GM19351 (cell line): ENCODE measurements at regions not wholly inside any gene's neighbourhood (a gene's known extent, or its start where the extent isn't known, plus 50 kb on each side); places are given as distances from the start of the nearest gene placed in this dataset.
"Not testable (repeated sequence)": the region's sequence is repeated elsewhere in the genome, so short reads cannot be mapped to it uniquely, and the experiment has no call there.

Source experiments
- ATAC-seq: cut with Tn5 transposase; IDR thresholded peaks from one replicate; pipeline ENCODE4 v1.9.1; 2021; ENCODE audit warnings: mild to moderate bottlenecking, moderate library complexity; ENCODE audit not compliant: unreplicated experiment

DNA sequence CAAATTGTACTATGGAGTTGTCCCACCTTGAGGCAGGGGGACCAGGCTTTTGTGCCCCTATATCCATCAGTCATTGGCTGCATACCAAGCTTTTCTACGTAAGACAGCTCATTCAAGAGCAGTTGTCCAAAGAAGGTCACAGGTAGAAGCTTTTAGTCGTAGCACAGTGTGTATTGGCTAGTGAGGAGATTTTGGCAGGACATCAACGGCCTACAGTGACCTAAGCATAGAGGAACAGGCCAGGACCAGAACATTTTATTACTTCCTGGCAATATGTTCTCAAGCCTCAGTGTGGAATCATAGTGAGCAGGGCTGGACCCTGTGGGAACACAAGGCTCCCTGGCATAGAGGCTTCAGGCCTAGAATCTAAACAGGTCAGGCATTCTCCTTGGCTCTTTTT lies 105.4 kb upstream of the ANKRD28 start:
- ATAC-seq, result no peak

DNA sequence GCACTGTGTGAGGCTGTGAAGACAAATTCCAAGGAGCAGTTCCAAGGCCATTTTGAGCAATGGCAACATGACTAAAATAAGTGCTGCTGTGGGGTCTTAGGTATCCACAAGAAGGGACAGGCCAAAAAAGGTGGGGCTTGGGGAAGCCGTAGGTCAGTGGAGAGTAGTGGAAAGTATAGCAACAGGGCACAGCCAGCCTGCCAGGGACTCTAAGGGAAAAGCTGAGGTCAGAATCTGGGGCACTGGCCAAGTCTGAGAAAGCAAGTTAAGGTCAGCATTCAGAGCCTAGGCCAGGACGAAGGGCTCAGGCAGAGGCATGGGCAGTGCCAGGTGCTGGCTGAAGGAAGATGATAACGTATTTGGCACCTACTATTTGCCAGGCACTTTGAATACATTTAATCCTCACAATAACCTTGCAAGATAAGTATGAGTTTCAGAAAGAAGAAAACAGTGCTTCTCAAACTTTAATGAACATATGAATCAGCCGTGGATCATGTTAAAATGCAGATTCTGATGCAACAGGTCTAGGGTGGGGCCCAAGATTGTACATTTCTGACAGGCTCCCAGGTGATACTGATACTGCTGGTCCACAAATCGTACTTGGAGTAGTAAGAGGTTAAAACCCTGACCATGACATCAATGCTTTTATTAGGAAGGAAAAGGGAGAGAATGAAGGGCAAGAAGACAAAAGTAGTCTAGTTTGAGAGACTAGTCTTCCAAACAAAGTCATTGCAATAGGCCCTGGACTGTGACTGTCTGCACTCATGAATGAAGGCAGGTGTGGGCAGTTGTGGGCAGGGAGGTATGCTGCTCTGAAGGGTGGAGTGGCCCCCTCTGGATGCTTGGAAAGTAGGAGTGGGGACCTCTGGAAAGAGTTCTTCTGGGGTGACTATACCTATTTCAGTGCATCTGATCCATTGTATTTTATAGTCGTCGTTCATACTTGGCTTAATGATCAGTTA lies 106.3 kb upstream of the ANKRD28 start:
- no peak for ATAC-seq

DNA sequence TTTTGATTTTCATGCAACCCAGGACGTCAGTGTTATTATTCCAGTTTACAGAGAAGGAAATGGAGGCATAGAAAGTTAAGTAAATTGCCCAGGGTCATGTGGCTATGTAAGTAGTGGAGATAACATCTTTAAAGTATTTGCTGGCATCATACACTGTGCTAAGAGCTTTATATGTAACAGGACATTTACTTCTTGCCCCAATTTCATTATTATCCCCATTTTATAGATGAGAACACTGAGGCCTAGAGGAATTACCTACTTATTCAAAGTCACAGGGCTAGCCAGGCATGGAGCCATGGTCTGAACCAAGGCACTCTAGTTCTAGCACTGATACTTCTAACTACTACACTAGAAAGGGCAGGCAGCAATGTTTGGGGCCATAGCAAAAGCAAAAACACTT lies 107.3 kb upstream of the ANKRD28 start:
- no peak for ATAC-seq

DNA sequence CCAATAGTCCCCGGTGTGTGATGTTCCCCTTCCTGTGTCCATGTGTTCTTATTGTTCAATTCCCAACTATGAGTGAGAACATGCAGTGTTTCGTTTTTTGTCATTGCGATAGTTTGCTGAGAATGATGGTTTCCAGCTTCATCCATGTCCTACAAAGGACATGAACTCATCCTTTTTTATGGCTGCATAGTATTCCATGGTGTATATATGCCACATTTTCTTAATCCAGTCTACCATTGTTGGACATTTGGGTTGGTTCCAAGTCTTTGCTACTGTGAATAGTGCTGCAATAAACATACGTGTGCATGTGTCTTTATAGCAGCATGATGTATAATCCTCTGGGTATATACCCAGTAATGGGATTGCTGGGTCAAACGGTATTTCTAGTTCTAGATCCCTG lies 109.6 kb upstream of the ANKRD28 start:
- not testable (repeated sequence) for ATAC-seq

DNA sequence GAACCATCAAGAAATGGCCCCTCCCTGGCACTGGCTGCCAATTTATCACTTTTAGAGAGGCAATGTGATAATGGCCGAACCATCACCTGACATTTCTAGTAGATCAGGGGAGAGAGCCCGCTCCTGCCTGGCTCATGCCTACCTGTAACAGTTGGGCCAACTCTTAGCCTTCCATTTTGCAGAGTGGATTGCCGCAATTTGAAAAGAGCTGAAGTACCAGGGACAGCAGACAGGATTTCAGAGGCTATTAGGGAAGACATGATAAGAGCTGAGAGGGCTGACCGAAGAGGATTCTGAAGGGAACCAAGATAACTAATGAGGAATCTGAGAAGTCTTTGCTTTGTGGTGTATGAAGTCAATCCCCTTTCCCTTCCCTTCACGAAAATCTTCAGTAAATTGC lies 121.2 kb upstream of the ANKRD28 start:
- ATAC-seq, result no peak

DNA sequence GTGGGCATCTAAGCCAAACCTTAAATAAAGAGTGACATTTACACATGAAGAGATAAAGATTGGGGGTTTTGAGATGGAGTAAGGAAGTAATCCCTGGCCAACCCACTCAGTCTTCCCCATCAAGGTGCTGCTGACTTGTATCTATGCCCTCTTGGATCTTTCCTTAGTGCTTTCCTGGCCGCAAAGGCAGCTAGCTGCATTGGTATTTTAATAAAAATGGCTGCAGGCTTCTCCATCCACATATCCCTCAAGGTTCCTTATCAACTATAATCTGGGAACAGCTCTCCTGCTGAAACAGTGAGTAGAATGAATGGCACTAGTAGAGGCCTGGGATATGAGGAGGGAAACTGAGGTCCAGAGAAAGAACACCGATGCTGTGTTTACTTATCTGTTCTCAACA lies 122.2 kb upstream of the ANKRD28 start:
- no peak for ATAC-seq

DNA sequence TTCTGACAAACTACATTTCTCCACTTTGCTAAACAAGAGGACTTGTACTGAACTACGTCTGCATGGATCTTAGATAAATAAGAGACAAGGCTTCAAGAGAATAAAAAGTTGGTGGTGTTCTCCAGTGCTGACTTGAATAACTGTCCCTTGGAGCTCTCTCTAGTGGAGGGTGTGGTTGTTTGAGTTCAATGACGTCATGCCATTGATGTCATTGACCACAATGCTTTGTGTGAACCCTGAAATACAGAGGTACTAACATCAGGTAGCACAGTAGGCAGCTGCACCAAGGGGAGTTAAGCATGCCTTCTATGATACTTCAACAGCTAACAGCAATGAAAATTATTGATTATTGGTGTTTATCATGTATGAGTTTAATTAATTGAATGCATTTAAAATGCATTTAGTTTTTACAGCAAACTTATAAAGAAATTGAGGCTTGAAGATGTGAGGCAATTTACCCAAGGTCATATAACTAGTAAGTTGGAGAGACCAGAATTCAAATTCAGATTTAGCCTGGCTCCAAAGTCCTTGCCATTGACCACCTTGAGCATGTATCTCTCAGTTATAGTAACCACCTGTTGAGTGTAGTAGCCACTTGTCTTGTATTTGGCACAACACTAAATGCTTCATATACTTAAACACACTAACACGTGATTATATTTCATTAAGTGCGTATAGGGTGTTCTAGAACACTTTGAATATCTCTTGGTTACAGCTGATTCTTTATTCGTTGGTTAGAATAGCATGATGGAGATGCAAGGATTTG lies 126.0 kb upstream of the ANKRD28 start:
- ATAC-seq, result no peak

DNA sequence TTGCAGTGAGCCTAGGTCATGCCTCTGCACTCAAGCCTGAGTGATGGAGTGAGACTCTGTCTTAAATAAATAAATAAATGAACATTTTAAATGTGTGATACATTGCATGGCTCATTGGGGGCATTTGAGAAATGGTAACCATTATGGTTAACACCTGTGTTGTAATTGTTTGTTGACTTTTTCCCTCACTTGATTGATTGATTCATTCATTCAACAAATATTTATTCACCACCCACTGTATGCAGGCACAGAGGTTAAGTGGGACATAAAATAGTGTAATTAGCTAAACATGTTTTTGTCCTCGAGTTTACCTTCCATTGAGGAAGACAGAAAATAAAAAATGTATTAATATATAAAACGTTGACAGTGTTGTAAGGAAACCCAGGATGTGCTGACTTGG lies 127.1 kb upstream of the ANKRD28 start:
- no peak for ATAC-seq

DNA sequence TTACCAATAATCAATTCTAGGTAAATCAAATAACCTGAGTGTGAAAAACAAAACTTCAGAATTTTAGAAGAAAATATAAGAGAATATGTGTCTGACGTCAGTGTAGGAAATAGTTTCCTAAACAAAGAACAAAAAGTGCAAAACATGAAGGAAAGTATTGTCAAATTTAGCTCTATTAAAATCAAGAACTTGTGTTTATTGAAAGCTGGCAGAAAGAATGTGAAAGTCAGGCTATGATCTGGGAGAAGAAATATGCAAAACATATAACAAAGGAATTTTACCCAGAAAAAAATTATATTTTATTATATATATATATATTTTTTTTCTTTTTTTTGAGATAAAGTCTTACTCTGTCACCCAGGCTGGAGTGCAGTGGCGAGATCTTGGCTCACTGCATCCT lies 129.1 kb upstream of the ANKRD28 start:
- no peak for ATAC-seq

DNA sequence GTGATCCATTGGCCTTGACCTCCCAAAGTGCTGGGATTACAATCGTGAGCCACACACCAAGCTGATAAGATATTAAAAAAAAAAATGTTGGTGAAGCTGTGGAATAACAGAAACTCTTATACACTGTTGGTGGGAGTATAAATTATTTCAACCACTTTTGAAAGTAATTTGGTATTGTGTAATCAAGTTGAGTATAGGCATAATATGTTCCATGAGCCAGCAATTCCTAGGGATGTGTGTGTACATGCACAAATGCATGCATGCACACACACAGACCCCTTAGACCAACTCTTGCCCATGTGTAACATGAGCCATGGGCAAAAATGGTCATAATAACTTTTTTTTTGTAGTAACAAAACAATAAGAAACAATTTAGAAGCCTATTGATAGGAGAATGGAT lies 130.2 kb upstream of the ANKRD28 start:
- no peak for ATAC-seq

DNA sequence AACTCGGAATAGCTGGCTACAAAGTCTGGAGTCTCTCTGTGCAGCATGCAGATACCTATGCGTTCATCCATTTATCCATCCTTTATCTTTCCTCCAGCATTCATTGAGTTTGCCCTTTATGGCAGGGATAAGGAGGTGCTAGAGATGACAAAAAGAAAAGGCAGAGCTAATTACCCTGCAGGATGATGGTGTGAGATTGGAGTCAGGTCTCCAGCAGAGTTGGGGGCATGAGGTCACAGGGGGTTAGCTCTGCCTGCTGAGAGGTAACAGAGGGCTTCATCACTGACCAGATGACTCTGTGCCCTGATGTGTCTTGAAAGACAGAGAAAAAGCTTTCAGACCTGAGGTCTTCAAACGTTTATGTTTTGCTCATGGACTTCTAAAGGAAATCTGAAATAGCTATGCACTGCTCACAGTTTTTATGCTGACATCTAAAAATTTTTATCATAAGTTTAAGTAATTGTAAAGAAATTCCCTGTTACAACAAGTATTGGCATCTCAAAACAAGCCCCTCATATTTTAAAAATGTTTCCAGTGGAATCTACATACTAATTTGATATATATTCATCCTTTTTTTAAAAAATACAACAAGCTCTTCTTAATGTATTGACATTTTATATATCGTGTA lies 132.3 kb upstream of the ANKRD28 start:
- no peak for ATAC-seq

DNA sequence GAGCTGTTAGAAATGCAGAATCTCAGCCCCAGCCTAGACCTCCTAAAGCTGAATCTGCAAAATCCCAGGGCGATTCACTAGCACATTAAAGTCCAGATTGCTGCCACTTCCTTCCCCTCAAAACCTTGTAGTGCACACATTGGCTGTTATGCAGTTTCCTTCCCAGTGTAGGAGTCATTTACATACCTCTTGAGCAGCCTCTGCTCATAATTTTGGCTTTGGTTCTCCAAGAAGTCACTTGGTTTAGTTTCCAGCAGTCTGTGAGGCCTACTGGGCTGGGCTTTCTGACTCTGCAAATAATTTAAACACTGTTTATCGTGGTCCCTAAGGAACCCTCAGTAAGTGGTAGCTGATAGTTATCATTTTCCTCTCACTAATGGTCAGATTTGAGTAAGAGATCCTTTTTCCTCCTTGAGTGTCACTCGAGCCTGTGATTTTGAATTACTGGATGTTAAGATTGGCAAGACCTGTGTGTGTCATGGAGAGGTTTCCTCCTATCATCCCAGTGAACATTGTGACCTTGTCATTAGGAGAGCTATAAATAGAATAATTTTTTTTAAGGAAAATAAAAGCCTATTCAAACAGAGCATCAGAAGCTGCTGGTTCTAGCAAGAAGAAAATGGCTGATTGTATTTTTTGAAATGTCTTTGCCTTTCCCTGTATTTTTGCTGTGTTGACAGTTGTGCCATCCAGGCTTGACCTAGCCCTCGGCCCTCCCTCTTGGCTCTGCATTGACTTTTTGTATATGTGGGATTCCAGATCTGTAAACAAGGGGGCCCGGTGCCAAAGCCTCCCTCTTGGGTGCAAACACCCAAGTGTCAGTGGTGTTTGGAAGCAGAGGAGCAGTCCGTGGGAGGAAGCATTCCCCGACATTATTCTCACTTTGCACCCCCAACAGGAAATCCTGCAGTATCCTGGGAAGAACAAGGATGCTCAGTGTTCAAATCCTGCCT lies 134.8 kb upstream of the ANKRD28 start:
- no peak for ATAC-seq

DNA sequence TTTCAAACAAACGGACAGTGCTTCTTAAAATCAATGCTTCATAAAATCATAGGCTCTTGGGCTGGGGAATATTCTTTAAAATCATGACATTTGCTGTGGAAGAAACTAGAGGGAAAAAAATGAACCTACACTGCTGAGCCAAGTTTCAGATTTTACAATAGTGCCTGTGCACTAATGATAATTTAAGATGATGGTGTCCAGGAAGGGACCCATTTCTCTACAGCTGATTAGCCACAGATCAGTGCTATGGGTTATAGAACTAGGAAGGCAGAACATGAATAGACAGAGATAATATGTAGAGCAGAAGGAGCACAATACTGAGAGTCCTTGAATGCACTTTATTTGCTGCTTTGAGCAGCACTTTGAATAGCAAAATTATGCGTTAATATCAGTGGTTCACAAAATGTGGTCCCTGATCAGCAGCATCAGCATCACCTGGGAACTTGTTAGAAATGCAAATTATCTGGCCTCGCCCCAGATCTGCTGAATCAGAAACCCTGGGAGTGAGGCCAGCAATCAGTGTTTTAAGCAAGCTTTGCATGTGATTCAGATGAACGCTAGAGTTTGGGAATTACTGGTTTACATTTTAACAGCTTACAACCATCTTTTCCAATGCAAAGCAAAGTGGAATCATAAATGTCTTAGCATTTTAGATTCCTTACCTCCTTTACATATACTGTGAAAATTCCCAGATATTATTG lies 135.8 kb upstream of the ANKRD28 start:
- no peak for ATAC-seq

DNA sequence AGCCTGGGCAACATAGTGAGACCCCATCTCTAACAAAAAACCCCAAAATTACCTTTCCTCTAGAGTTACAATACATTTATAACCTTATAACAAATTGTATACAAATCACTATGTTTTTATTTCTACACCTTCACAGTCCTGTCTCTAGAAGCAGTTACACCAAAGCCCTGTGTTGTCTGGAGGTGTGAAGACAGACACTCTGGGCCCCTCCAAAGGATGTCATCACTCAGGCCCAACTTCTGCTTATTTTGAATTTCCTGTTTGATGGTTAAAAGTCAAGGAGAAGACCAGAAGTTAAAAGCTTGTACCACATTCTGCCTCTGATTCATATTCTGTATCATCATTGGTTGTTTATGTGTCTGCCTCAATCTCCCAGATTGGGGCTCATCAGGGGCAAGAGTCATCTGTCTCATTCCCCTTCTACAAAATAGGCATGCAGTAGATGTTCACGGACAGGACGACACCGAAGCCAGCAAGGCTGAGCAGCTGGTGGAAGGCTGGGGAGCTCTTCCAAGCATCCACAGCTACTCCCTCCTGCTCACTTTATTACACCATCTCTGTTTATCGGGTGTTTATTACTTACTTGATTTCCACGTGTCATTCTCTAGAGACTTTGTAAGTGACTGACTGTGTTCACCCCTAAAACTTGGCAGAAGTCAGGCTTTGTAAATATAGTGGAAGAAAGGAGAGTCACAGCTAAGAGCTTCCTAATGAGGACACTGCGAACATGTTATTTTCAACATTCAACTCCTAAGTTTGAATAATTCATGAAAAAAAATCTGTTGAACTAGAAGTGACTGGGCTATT lies 136.8 kb upstream of the ANKRD28 start:
- no peak for ATAC-seq

DNA sequence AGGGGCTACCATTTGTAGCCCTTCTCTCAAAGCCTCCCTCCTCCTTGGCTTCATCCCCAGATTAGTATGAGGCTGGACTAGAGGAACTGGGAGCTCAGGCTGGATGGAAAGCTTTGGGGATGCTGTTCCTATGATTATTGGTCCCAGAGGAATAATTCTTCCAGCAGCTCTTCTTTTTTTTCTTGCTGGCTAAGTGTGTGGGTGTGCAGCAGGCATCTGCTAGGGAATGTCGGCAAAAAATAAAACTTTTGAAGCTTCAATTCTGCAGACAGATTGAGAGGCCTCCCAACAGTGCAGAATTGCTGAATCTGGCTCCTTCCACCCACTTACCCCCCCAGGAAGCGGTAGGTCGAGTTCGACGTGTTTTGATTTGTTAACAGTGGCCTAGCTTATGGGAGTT lies 138.5 kb upstream of the ANKRD28 start:
- ATAC-seq, result no peak

DNA sequence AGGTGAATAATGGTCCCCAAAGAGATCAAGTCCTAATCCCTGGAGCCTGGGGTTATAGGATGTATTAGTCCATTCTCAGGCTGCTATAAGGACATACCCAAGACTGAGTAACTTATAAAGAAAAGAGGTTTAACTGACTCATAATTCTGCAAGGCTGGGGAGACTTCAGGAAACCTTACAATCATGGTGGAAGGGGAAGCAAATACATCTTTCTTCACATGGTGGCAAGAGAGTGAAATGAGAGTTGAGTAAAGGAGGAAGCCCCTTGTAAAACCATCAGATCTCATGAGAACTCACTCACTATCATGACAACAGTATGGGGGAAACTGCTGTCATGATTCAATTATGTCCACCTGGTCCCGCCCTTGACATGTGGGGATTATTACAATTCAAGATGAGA lies 142.9 kb upstream of the ANKRD28 start:
- no peak for ATAC-seq

DNA sequence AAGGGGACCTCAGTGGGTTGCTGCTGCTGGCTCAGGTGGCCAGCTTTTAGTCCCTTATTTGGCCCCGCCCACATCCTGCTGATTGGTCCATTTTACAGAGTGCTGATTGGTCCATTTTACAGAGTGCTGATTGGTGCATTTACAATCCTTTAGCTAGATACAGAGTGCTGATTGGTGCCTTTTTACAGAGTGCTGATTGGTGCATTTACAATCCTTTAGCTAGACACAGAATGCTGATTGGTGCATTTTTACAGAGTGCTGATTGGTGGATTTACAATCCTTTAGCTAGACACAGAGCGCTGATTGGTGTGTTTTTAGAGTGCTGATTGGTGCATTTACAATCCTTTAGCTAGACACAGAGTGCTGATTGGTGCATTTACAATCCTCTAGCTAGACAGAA lies 143.7 kb upstream of the ANKRD28 start:
- ATAC-seq, result not testable (repeated sequence)

DNA sequence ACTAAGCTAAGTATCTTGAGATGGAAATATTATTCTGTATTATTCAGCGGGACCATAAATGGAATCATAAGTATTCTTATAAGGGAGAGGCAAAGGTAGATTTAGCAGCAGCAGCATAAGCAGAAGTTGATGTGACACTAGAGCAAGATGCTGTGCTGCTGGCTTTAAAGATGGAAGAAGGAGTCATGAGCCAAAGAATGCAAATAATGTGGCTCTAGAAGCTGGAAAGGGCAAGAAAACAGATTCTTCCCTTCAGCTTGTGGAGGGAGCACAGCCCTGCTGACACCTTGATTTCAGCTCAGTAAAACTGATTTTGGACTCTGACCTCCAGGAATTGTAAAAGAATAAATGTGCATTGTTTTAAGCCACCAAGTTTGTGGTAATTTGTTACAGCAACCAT lies 144.2 kb upstream of the ANKRD28 start:
- no peak for ATAC-seq

DNA sequence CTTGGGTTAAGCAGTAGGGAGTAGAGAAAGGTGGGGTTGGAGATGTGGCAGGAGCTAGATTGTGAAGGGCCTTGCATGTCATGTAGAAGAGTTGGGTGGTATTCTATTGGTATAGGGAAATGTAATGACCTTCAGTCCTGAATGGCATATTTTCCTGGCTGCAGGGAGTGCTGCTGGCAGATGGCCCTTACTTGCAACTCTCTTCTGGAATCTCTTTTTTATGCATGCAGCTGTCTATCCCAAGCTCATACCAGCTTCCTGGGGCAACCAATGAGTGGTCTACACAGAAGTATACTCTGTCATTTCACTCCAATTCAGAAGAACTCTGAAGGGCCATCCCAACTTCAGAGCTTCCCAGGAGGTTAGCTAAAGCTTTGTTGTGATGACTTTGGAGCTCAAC lies 144.7 kb upstream of the ANKRD28 start:
- ATAC-seq, result no peak
